H1 (cell line): ENCODE measurements at regions not wholly inside any gene's neighbourhood (a gene's known extent, or its start where the extent isn't known, plus 50 kb on each side); places are given as distances from the start of the nearest gene placed in this dataset.

Experiments
- ASH2L ChIP-seq: fragments of 200-600, 300-600 bp; sonication (generic); IDR thresholded peaks from one replicate; pipeline ENCODE4 v1.7.1; 2017; ENCODE audit warnings: low read length
- CREB1 ChIP-seq: IDR thresholded peaks from 2 replicates; pipeline ENCODE4 v1.6.1; 2012; ENCODE audit warnings: inconsistent platforms
- EZH2 ChIP-seq: fragments of 200-600 bp; sonication (generic); IDR thresholded peaks from 2 replicates; pipeline ENCODE4 v1.7.1; 2012; ENCODE audit warnings: low read depth, mild to moderate bottlenecking, moderate library complexity, low read length, inconsistent platforms; ENCODE audit not compliant: severe bottlenecking
- JUND ChIP-seq: IDR thresholded peaks from 2 replicates; pipeline ENCODE4 v1.6.1; 2011; ENCODE audit warnings: mild to moderate bottlenecking, improper control_type of control experiment, low read length
- TBP ChIP-seq: IDR thresholded peaks from 2 replicates; pipeline ENCODE4 v1.6.1; 2011; ENCODE audit warnings: low read depth, low read length, improper control_type of control experiment
- TF ChIP-seq, protein P1 (sequence below), 3 experiments: IDR thresholded peaks; 1 replicate in 2 of 3; 2 replicates in 1 of 3; pipeline versions ENCODE4 v1.5.1 to v1.6.1; 2011; ENCODE audit warnings: low read length in 3 of 3, mild to moderate bottlenecking in 3 of 3, inconsistent platforms in 2 of 3, low read depth in 1 of 3, moderate library complexity in 1 of 3; ENCODE audit not compliant: insufficient read depth in 1 of 3; ENCODE audit errors: control extremely low read depth in 1 of 3

DNA sequence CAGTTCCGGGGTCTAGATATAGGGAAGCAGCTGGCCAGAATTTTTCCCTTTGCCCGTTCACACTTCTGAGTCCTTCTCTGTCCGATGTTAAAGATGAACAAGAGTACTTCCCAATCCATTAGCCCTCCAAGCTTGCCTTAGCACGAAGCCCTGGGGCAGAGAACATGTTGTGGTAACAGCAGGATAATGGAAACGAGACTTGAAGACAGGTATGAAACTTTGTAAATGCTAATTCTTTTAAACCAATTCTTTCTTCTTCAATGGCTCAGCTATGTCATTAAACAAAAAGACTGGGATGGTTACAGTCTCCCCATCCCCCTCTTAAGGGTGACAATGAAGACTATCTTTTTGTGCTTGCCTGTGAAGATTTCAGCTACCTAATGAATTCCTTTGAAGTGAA is 218.5 kb downstream of the PLA2G4A start:
- TF ChIP-seq JUND (no peak), TBP (no peak), EZH2 (no peak), ASH2L (no peak), CREB1 (no peak)
- TF ChIP-seq, protein P1, sequence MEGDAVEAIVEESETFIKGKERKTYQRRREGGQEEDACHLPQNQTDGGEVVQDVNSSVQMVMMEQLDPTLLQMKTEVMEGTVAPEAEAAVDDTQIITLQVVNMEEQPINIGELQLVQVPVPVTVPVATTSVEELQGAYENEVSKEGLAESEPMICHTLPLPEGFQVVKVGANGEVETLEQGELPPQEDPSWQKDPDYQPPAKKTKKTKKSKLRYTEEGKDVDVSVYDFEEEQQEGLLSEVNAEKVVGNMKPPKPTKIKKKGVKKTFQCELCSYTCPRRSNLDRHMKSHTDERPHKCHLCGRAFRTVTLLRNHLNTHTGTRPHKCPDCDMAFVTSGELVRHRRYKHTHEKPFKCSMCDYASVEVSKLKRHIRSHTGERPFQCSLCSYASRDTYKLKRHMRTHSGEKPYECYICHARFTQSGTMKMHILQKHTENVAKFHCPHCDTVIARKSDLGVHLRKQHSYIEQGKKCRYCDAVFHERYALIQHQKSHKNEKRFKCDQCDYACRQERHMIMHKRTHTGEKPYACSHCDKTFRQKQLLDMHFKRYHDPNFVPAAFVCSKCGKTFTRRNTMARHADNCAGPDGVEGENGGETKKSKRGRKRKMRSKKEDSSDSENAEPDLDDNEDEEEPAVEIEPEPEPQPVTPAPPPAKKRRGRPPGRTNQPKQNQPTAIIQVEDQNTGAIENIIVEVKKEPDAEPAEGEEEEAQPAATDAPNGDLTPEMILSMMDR (IDR thresholded peaks at IDR 0.05; ENCODE audit: control extremely low read depth in 1 of 3, insufficient read depth in 1 of 3, low read depth in 1 of 3, low read length in 3 of 3) = no peak
